Stimulated activated CD8-positive, alpha-beta memory T cell treated with anti-CD3 and anti-CD28 coated beads, Interleukin-15, amount 100 ng/mL, for 48 hours (primary cell): ENCODE measurements at regions not wholly inside any gene's neighbourhood (a gene's known extent, or its start where the extent isn't known, plus 50 kb on each side); places are given as distances from the start of the nearest gene placed in this dataset.
"Not testable (repeated sequence)": the region's sequence is repeated elsewhere in the genome, so short reads cannot be mapped to it uniquely, and the experiment has no call there.

Experiments
- DNase-seq, 2 donors: peaks; one replicate each; pipeline ENCODE4 v3.0.0-alpha.2; 2020; ENCODE audit warnings: low read depth in 2 of 2

GRCh38 chr2:131584380-131584779 is 56.7 kb downstream of the CCDC74A start:
- DNase-seq: no peak

- DNase-seq: no peak
These were observed 57.3 kb downstream of the CCDC74A start for GRCh38 chr2:131584940-131585339.

DNA sequence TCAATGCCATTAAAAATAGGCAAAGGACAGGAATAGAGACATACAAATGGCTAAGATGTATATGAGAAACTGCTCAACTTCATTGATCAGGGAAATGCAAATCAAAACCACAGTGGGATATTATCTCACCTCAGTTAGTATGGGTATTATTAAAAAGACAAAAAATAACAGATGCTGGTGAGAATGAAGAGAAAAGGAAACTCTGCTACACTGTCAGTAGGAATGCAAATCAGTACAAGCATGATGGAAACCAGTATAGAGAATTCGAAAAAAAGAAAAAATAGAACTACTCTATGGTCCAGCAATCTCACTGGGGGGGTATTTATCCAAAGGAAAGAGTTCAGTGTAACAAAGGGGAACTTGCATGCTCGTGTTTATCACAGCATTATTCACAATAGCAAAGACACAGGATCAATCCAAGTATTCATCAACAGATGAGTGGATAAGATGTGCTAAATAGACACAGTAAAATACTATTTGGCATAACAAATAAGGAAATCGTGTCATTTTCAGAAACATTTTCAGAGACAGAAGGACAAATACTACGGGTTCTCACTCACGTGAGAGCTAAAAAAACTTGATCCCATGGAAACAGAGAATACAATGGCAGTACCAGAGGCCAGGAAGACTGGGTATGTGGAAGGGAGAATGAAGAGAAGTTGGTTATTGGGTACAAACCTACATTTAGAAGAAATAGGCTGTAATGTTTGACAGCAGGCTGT is 60.6 kb downstream of the CCDC74A start:
- no peak for DNase-seq

GRCh38 chr2:131589126-131589525 is 61.4 kb downstream of the CCDC74A start:
- not testable (repeated sequence) for DNase-seq

DNA sequence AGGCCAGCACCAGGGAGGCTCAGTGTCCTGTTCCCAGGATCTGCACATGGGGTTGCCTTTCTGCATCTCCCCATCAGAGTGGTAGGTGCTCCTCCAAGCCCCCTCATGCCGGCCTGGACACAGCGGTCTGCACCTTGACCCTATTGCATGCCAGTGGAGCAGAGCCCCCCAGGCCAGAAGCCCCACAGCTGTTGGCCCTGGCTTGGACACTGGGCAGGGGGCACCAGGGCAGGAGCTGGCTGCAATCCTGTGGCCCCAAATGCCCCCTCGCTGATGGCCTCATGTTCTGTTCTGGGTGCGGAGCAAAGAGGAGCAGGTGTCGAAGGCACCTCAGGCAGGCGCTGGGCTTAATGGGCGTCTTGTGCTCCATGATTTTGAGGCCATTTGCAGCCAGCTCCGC is 62.7 kb downstream of the CCDC74A start:
- no peak for DNase-seq

- no peak for DNase-seq
These were observed 63.2 kb downstream of the CCDC74A start for GRCh38 chr2:131590896-131591295.

- DNase-seq: not testable (repeated sequence)
These were observed 68.9 kb downstream of the CCDC74A start for GRCh38 chr2:131596561-131596960.

DNA sequence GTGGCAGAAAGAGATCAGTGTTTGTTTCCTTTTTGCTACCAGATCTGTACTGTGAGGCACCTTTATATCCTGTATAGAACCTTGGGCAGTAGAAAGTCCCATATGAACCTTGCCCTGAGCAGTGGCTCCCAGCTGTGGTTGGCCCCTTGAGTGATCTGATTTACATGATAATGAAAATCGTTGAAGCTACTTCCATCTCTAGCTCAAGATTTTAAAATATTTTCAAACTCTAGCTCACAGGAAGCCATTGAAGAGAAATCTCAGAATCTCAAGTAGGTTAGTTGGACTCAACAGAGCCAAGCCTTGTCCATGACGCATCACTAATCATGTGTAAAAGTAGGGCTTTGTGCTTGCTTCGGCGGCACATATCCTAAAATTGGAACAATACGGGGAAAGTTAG is 74.8 kb downstream of the CCDC74A start:
- not testable (repeated sequence) for DNase-seq

DNA sequence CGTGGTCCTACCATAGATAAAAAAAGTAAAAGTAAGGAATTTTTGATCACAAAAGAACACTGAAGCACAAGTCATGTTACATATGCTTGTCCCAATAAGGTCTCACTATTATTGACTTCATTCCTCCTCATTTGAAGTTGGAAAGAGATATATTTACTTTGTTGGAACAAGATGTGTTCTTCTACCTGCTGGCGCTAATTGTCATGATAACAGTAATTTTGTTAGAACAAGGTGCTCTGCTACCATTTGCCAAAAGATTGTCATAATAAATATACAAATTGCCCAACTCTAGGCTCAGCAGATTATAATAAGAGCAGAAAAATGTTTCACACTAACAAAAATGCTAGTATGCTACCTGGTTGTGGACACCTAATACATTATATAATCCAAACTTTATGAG is 77.0 kb downstream of the CCDC74A start:
- not testable (repeated sequence) for DNase-seq

- not testable (repeated sequence) for DNase-seq
These were observed 78.7 kb downstream of the CCDC74A start for GRCh38 chr2:131606366-131606765.

GRCh38 chr2:131607056-131607455 is 79.4 kb downstream of the CCDC74A start:
- DNase-seq: not testable (repeated sequence)

DNA sequence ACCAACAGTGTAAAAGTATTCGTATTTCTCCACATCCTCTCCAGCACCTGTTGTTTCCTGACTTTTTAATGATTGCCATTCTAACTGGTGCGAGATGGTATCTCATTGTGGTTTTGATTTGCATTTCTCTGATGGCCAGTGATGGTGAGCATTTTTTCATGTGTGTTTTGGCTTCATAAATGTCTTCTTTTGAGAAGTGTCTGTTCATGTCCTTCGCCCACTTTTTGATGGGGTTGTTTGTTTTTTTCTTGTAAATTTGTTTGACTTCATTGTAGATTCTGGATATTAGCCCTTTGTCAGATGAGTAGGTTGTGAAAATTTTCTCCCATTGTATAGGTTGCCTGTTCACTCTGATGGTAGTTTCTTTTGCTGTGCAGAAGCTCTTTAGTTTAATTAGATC is 86.9 kb downstream of the CCDC74A start:
- DNase-seq: not testable (repeated sequence)

DNA sequence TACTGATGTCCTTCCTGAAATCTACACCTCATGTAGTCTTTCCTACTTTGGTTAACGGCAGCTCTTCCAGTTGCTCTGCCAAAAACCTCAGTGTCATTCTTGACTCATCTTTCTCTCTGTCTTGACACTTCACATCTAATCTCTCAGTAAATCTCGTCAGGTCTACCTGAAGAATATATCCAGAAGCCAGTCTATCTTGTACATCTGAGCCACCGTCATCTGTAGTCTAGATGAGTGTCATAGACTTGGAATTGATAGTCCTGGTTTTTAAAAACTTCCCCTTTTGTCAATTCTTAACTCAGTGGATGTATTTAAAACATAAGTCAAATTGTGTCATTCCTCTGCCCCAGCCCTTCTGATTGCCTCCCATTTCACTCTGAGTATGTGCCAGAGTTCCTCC is 90.6 kb downstream of the CCDC74A start:
- DNase-seq: not testable (repeated sequence)

DNA sequence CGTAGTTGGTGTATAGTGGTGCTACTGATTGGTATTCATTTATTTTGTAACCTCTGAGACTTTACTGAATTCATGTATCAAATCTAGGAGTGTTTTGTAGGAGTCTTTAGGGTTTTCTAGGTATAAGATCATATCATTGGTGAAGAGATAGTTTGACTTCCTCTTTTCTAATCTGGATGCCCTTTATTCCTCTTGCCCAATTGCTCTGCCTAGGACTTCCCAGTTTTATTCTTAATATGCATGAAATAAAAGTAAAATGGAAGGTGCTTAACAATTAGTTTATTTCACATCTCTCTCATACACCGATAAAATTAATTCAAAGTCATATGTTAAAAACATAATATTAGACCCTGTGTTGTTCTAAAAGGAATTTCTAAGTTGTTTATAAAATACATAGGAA is 95.2 kb downstream of the CCDC74A start:
- DNase-seq: not testable (repeated sequence)

DNA sequence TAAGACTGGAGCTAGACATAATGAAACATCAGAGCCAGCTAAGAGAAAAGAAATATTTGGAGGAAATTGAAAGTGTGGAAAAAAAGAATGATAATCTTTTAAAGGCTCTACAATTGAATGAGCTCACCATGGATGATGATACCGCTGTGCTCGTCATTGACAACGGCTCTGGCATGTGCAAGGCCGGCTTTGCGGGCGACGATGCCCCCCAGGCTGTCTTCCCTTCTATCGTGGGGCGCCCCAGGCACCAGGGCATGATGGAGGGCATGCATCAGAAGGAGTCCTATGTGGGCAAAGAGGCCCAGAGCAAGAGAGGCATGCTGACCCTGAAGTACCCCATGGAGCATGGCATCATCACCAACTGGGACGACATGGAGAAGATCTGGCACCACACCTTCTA is 98.3 kb downstream of the CCDC74A start:
- not testable (repeated sequence) for DNase-seq

GRCh38 chr2:131626565-131626964 is 98.9 kb downstream of the CCDC74A start:
- not testable (repeated sequence) for DNase-seq

DNA sequence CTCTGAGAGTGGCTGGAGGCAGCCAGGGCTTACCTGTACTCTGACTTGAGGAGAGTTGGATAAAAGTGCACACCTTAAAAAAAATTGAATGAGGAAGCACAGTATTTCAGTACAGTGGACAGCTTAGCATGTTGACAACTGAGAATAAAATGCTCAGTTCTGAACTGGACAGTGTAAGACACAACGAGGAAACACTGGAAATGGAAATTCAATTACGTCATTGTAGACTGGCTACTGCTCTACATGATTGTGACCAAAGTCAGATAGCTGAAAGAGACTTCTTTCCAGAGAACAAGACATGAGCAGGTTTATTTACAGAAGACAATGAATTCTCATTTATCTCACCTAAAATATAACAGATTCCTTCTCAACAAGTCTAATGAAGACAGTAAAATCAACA is 100.1 kb downstream of the CCDC74A start:
- not testable (repeated sequence) for DNase-seq

DNA sequence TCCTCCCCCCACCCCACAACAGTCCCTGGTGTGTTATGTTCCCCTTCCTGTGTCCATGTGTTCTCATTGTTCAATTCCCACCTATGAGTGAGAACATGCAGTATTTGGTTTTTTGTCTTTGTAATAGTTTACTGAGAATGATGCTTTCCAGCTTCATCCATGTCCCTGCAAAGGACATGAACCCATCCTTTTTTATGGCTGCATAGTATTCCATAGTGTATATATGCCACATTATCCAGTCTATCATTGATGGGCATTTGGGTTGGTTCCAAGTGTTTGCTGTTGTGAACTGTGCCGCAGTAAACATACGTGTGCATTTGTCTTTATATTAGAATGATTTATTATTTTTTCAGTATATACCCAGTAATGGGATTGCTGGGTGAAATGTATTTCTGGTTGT is 104.0 kb downstream of the CCDC74A start:
- not testable (repeated sequence) for DNase-seq

DNA sequence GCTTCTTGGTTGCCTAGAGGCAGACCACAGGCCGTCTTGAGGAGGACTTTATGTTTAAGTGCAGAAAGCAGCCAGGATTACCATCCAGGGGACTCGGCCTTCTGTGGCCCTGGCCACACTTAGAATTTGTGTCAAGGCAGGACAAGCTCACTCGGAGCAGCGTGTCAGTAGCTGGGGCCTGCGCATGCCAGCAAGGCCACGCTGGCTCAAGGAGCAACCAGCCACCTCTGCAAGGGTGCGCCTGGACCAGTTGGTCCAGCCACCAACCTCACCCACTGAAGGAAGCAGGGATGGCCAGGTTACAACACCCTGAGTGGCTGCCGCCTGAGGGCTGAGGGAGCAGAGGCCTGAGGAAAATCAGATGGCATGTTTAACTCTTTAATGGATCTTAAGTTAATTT is 105.7 kb downstream of the CCDC74A start:
- DNase-seq: not testable (repeated sequence)

- not testable (repeated sequence) for DNase-seq
These were observed 106.4 kb downstream of the CCDC74A start for GRCh38 chr2:131633827-131634695.

- DNase-seq: no peak
These were observed 107.9 kb downstream of the CCDC74A start for GRCh38 chr2:131635611-131636010.

GRCh38 chr2:131636704-131637308 is 109.1 kb downstream of the CCDC74A start:
- DNase-seq: not testable (repeated sequence)
